OCI-LY7 (cell line): ENCODE measurements at regions not wholly inside any gene's neighbourhood (a gene's known extent, or its start where the extent isn't known, plus 50 kb on each side); places are given as distances from the start of the nearest gene placed in this dataset.

ENCODE experiments used
- EZH2phosphoT487 ChIP-seq: fragments of 200-600 bp; sonication (generic); IDR thresholded peaks from 2 replicates; pipeline ENCODE4 v1.6.1; 2018; ENCODE audit warnings: low read depth, borderline replicate concordance, mild to moderate bottlenecking, mixed run types, antibody characterized with exemption, low read length, moderate library complexity, mixed read lengths
- TF ChIP-seq, protein P1 (sequence below): fragments of 200-600 bp; sonication (generic); conservative IDR thresholded peaks from 2 replicates; pipeline ENCODE4 v1.5.1; 2014; ENCODE audit warnings: mild to moderate bottlenecking, antibody characterized with exemption, low read length, moderate library complexity, mixed read lengths

GRCh38 chr12:111157486-111157885 is 211.4 kb downstream of the PHETA1 start:
- TF ChIP-seq, protein P1, sequence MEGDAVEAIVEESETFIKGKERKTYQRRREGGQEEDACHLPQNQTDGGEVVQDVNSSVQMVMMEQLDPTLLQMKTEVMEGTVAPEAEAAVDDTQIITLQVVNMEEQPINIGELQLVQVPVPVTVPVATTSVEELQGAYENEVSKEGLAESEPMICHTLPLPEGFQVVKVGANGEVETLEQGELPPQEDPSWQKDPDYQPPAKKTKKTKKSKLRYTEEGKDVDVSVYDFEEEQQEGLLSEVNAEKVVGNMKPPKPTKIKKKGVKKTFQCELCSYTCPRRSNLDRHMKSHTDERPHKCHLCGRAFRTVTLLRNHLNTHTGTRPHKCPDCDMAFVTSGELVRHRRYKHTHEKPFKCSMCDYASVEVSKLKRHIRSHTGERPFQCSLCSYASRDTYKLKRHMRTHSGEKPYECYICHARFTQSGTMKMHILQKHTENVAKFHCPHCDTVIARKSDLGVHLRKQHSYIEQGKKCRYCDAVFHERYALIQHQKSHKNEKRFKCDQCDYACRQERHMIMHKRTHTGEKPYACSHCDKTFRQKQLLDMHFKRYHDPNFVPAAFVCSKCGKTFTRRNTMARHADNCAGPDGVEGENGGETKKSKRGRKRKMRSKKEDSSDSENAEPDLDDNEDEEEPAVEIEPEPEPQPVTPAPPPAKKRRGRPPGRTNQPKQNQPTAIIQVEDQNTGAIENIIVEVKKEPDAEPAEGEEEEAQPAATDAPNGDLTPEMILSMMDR: no peak
- no peak for TF ChIP-seq EZH2phosphoT487
